HUDEP-2 (cell line): ENCODE measurements at regions not wholly inside any gene's neighbourhood (a gene's known extent, or its start where the extent isn't known, plus 50 kb on each side); places are given as distances from the start of the nearest gene placed in this dataset.

Experiments used
- DNase-seq, 76 experiments: peaks; one replicate each; lab custom pipeline; 2025; ENCODE audit not compliant: unreplicated experiment in 76 of 76; lab: John Stamatoyannopoulos, UW

- no peak for DNase-seq
These were observed 149.7 kb downstream of the HAPSTR1 start for GRCh38 chr16:9241177-9241576.

DNA sequence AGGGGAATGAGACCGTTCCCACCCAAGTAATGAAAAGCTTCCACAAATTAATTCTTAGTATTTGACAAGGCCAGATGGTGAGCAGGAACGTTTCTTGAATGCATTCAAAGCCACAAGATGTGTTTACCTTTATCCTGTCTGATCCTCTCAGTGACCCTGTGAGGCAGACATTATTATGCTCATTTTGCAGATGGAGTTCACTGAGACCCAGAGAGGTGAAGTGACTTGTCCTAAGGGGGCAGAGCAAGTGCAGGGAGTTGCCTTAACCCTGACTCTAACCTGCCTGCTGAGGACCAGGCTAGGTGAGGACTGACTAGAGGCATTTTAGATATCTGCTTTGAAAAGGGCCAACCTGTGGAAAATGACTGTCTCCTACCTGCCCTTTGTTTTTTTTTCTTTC lies 156.7 kb downstream of the HAPSTR1 start:
- no peak for DNase-seq

DNA sequence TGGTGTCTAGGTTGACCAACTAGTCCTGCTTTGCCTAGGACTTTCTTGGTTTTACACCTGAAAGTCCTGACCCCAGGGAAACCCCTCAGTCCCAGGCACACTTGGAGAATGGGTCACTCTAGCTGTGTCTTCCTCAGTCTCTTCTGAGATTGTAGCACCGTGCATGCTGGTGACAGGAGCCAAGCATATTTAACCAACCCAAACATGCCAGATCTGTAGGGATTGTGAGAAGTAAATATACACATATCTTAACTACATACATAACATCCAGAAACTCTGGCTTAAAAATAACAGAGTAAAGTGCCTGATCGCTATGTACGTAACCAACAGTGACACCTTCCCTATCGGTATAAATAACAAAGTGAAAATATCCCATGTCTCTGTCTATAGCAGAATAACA lies 158.1 kb downstream of the HAPSTR1 start:
- no peak for DNase-seq

- no peak for DNase-seq
These were observed 159.6 kb downstream of the HAPSTR1 start for GRCh38 chr16:9251026-9251425.

- DNase-seq, result no peak
These were observed 163.4 kb downstream of the HAPSTR1 start for GRCh38 chr16:9254863-9255262.

DNA sequence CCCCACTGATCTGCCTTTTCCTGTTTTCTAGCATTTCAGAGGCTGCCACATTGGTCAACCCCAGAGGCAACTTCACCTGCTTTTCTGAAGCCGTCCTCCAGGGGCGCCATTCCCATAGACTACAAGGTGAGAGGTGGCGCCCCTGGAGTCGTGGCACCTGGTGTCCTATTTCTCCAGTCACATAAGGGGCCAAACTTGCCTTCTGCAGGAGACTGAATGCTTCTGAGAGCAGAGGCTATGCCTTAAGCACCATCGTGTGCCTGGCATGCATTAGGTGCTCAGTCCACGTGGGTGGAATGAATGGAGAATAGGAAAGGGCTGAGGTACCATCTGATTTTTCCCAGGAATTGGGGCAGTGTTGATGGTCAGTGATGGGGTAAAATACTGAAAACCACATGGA lies 164.8 kb downstream of the HAPSTR1 start:
- peak in 35 of 76 experiments; percentile 0 to 53 (median 16) for DNase-seq

GRCh38 chr16:9257843-9258242 lies 166.4 kb downstream of the HAPSTR1 start:
- no peak for DNase-seq

- DNase-seq, result peak in 13 of 76 experiments; percentile 1 to 21 (median 2)
These were observed 167.1 kb downstream of the HAPSTR1 start for GRCh38 chr16:9258423-9259051.

GRCh38 chr16:9259914-9260608 lies 168.6 kb downstream of the HAPSTR1 start:
- DNase-seq, result no peak

- DNase-seq, result no peak
These were observed 169.2 kb downstream of the HAPSTR1 start for GRCh38 chr16:9260666-9261065.

DNA sequence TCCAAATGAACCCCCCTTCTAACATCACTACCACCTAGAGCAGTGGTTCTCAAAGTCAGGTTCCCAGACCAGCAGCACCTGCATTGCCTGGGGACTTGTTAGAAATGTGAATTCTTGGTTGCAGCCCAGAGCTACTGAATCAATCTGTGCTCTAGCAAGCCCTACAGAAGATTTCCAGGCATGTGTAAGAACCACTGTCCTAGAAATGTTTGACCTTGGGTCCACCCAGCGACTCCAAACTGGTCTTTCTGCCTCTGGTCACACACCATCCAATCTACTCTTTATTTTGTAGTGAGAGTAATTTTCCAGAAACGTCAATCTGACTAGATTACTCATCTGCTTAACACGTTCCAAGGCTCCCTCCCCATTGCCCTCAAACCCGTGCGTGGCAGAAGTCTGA lies 169.9 kb downstream of the HAPSTR1 start:
- no peak for DNase-seq

DNA sequence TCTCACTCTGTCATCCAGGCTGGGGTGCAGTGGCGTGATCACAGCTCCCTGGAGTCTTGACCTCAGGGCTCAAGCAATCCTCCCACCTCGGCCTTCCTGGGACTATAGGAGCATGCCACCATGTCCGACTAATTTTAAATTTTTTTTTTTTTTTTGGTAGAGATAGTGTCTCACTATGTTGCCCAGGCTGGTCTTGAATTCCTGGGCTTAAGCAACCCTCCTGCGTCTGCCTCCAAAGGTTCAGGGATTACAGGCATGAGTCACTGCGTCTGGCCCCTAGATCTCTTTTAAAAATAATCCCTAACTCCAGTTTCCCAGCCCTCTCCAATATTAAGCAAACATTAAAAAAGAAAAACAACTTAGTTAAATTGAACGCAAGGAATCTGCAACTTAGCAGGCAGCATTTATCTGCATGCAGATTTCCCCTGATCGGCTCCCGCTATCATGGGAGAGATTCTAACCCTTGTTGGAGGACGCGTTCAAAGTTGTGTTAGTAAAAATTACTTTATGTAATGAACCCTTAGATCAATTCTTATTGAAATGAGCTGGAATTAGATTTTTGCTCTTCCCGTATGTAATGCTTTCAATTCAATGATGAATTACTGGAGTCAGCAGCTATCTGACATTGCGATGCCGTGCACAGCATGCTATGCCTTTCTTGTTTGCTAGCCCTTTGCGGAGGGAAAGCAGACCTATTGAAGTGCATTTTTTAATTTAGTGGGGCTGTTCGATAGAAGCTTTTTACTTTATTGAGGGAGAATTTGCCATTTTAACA lies 171.7 kb downstream of the HAPSTR1 start:
- no peak for DNase-seq

- DNase-seq, result no peak
These were observed 172.6 kb downstream of the HAPSTR1 start for GRCh38 chr16:9264067-9264466.

DNA sequence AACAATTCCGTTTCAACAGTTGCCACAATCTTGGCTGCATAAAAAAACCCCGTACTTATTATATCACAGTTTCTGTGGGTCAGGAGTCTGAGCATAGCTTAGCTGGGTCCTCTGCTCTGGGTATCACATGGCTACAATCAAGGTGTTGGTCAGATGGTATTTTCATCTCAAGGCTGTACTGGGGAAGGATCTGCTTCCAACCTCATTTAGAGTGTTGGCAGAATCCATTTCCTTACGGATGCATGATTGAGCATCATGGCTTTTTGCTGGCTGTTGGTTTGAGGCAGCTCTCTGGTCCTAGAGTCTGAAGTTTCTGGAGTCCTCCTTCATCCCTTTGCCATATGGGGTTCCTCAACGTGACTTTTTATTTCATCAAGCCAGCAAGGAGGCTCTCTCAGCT lies 177.0 kb downstream of the HAPSTR1 start:
- no peak for DNase-seq

GRCh38 chr16:9270424-9270823 lies 179.0 kb downstream of the HAPSTR1 start:
- no peak for DNase-seq

DNA sequence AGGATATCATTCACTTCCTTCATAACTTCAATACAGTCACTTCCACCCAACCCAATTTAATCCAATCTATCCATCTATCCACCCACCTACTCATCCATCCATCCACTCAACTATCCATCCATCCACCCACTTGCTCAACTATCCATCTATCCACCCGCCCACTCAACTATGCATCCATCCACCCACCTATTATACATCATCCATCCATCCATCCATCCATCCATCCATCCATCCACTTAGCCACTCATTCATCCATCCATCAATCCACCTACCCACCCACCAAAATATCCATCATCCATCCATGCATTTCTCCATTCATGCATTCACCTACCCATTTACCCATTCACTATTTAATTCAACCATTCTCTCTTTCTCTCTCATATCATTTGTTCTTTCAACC lies 179.5 kb downstream of the HAPSTR1 start:
- DNase-seq, result no peak

GRCh38 chr16:9271841-9272240 lies 180.4 kb downstream of the HAPSTR1 start:
- DNase-seq, result no peak

DNA sequence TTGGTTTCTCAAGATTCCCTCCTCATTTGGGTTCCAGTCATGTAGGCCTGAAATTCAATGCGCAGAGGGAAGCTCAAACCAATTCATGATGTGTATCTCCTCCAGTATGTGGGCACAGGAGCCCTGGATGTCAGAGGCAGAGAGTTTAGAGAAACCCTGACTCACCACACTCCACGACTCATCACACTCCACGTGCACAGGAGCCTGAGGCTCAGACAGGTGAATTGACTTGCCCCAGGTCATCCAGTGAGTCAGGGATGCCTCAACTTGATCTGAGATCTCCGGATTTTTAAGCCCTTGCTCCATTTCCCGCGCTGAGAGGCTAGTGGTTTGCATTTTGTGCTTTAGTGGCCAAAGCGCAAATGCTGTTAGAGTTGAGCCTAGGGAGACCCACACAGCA lies 183.9 kb downstream of the HAPSTR1 start:
- DNase-seq, result no peak

GRCh38 chr16:9275816-9276354 lies 184.4 kb downstream of the HAPSTR1 start:
- DNase-seq, result no peak

- no peak for DNase-seq
These were observed 188.0 kb downstream of the HAPSTR1 start for GRCh38 chr16:9279291-9280068.

DNA sequence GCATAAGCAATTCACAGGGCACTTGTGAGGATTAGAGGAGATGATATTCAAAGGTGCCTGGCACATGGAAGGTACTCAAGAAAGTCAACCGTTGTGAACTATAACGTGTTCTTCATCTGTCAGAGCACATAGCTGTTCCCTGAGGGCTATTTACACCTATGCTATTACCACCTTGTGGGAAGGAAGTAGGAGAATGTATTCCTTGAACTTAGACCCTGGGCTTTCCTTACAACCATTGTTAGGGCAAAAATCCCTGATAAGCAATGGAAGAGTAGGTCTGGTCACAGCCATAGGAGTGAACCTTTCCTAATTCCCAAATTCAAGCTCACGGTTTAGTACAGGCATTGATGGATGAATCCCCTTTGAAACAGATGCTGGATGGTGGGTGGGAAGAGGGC lies 188.6 kb downstream of the HAPSTR1 start:
- DNase-seq, result no peak
